OCI-LY7 (cell line): ENCODE measurements at regions not wholly inside any gene's neighbourhood (a gene's known extent, or its start where the extent isn't known, plus 50 kb on each side); places are given as distances from the start of the nearest gene placed in this dataset.

ENCODE experiments used
- BruUV-seq: library from RNA; stranded (reverse); fragments of 400-500 nt; replicated peaks from 2 replicates; lab custom pipeline; 2021; lab: Mats Ljungman, UMichigan
- CTCF ChIA-PET: fragments of 300-600 bp; sonication (Branson Sonifier 250); formaldehyde crosslinking; loops from one replicate; lab custom pipeline; 2022; ENCODE audit warnings: antibody characterized with exemption; ENCODE audit not compliant: unreplicated experiment; lab: Charles Lee
- POLR2A ChIA-PET: fragments of 300-600 bp; sonication (Branson Sonifier 250); formaldehyde crosslinking; loops from one replicate; lab custom pipeline; 2022; ENCODE audit warnings: antibody characterized with exemption; lab: Charles Lee
- DNase-seq: peaks from one replicate; pipeline ENCODE4 v3.0.0-alpha.2; 2015; ENCODE audit warnings: low spot score
- H2AFZ ChIP-seq: fragments of 200-600 bp; sonication (generic), shearing (Covaris generic); 2 replicates; pipeline ENCODE4 v1.6.1; 2014; ENCODE audit warnings: mild to moderate bottlenecking, antibody characterized with exemption, low read length, moderate library complexity
- H3K27ac ChIP-seq: fragments of 200-600 bp; sonication (generic); 2 replicates; pipeline ENCODE4 v1.5.1; 2014; ENCODE audit warnings: mixed run types, low read depth, mild to moderate bottlenecking, moderate library complexity, low read length, inconsistent platforms; ENCODE audit not compliant: poor library complexity, severe bottlenecking
- H3K36me3 ChIP-seq: fragments of 200-600 bp; sonication (generic); 2 replicates; pipeline ENCODE4 v1.6.1; 2014; ENCODE audit warnings: mild to moderate bottlenecking, antibody characterized with exemption, low read length, moderate library complexity, mixed read lengths; ENCODE audit not compliant: insufficient read depth
- H3K4me1 ChIP-seq: fragments of 200-600 bp; sonication (generic); 2 replicates; pipeline ENCODE4 v1.5.1; 2014; ENCODE audit warnings: mild to moderate bottlenecking, low read length; ENCODE audit not compliant: insufficient read depth, poor library complexity, severe bottlenecking
- H3K4me2 ChIP-seq: fragments of 200-600 bp; sonication (generic); 2 replicates; pipeline ENCODE4 v1.6.1; 2014; ENCODE audit warnings: mild to moderate bottlenecking, low read length
- H3K4me3 ChIP-seq: fragments of 200-600 bp; sonication (generic); 2 replicates; pipeline ENCODE4 v1.5.1; 2014; ENCODE audit warnings: mild to moderate bottlenecking, low read depth, low read length; ENCODE audit not compliant: poor library complexity, severe bottlenecking
- H3K79me2 ChIP-seq: fragments of 200-600 bp; sonication (generic); 2 replicates; pipeline ENCODE4 v1.6.1; 2016; ENCODE audit warnings: low read depth, mild to moderate bottlenecking, low read length, moderate library complexity, mixed read lengths; ENCODE audit not compliant: insufficient read depth
- H3K9me2 ChIP-seq: fragments of 200-600 bp; sonication (generic); 2 replicates; pipeline ENCODE4 v1.6.1; 2016; ENCODE audit warnings: mild to moderate bottlenecking, low read length, mixed read lengths; ENCODE audit not compliant: insufficient read depth
- H3K9me3 ChIP-seq: fragments of 200-600 bp; sonication (generic); 2 replicates; pipeline ENCODE4 v1.6.1; 2014; ENCODE audit warnings: mild to moderate bottlenecking, mixed run types, low read length, mixed read lengths
- H4K20me1 ChIP-seq: fragments of 200-600 bp; sonication (generic); 2 replicates; pipeline ENCODE4 v1.6.1; 2014; ENCODE audit warnings: mild to moderate bottlenecking, antibody characterized with exemption, low read length, moderate library complexity, mixed read lengths; ENCODE audit not compliant: insufficient read depth
- EZH2phosphoT487 ChIP-seq: fragments of 200-600 bp; sonication (generic); IDR thresholded peaks from 2 replicates; pipeline ENCODE4 v1.6.1; 2018; ENCODE audit warnings: low read depth, borderline replicate concordance, mild to moderate bottlenecking, mixed run types, antibody characterized with exemption, low read length, moderate library complexity, mixed read lengths
- intact Hi-C: fragments of 100-400 bp; cut with micrococcal nuclease; formaldehyde crosslinking; loops from one replicate; pipeline ENCODE4 v1.10.0; 2022; ENCODE audit not compliant: unreplicated experiment
- TF ChIP-seq, protein P1 (sequence below): fragments of 200-600 bp; sonication (generic); conservative IDR thresholded peaks from 2 replicates; pipeline ENCODE4 v1.5.1; 2014; ENCODE audit warnings: mild to moderate bottlenecking, antibody characterized with exemption, low read length, moderate library complexity, mixed read lengths

DNA sequence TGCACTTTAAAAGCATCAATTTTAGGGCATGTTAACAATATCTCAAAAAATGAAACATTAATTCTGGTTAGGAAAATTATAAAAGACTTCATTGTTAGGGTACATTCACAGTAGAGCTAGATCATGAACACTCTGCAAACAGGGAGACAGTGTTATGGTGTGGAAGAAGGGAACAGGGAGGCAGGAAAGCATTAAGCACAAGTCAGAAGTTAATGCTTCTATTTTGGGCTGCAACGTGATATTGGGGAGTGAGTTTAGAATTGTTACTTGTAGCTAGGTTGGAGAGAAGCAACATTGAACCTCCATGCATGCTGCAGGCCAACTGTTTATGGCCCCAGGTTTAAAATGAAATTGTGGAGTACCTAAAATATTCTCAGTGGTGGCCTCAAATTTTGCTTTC, 278.1 kb upstream of the NMUR2 start:
- Histone ChIP-seq H3K79me2 (no peaks in the 10 kb centered on the region), H3K9me2 (no peaks in the 10 kb centered on the region), H3K36me3 (no peaks in the 10 kb centered on the region), H2AFZ (no peak overlapping the region), H3K4me2 (no peak overlapping the region), H3K27ac (no peak overlapping the region), H3K9me3 (no peaks in the 10 kb centered on the region), H4K20me1 (no peaks in the 10 kb centered on the region), H3K4me3 (no peak overlapping the region), H3K4me1 (no peaks in the 10 kb centered on the region)
- TF ChIP-seq EZH2phosphoT487: no peak
- no TSS peak for BruUV-seq
- intact Hi-C loops: no loop called here
- CTCF ChIA-PET: no interaction called here
- POLR2A ChIA-PET: no interaction called here
- no peak for DNase-seq

GRCh38 chr5:152686931-152687330, 281.9 kb upstream of the NMUR2 start:
- TF ChIP-seq, protein P1, sequence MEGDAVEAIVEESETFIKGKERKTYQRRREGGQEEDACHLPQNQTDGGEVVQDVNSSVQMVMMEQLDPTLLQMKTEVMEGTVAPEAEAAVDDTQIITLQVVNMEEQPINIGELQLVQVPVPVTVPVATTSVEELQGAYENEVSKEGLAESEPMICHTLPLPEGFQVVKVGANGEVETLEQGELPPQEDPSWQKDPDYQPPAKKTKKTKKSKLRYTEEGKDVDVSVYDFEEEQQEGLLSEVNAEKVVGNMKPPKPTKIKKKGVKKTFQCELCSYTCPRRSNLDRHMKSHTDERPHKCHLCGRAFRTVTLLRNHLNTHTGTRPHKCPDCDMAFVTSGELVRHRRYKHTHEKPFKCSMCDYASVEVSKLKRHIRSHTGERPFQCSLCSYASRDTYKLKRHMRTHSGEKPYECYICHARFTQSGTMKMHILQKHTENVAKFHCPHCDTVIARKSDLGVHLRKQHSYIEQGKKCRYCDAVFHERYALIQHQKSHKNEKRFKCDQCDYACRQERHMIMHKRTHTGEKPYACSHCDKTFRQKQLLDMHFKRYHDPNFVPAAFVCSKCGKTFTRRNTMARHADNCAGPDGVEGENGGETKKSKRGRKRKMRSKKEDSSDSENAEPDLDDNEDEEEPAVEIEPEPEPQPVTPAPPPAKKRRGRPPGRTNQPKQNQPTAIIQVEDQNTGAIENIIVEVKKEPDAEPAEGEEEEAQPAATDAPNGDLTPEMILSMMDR: no peak
- no peak for TF ChIP-seq EZH2phosphoT487
- BruUV-seq: no TSS peak
- Histone ChIP-seq H3K4me3 (no peak overlapping the region), H3K4me1 (no peaks in the 10 kb centered on the region), H2AFZ (no peak overlapping the region), H3K27ac (no peak overlapping the region), H3K4me2 (no peak overlapping the region), H3K9me2 (no peaks in the 10 kb centered on the region), H3K36me3 (no peaks in the 10 kb centered on the region), H3K79me2 (no peaks in the 10 kb centered on the region), H3K9me3 (no peaks in the 10 kb centered on the region), H4K20me1 (no peaks in the 10 kb centered on the region)
- no peak for DNase-seq
- ChIA-PET CTCF (no interaction called here), POLR2A (no interaction called here)
- intact Hi-C loops: no loop called here

- BruUV-seq: no TSS peak
- TF ChIP-seq, protein P1: no peak
- no peak for TF ChIP-seq EZH2phosphoT487
- H3K79me2 ChIP-seq: no peaks in the 10 kb centered on the region
These were observed 283.6 kb upstream of the NMUR2 start for GRCh38 chr5:152688561-152689249.

More at GRCh38 chr5:152688561-152689249, 283.6 kb upstream of the NMUR2 start:
- H3K27ac ChIP-seq: no peak overlapping the region
- H3K9me3 ChIP-seq: no peaks in the 10 kb centered on the region
- H4K20me1 ChIP-seq: no peaks in the 10 kb centered on the region
- H2AFZ ChIP-seq: no peak overlapping the region
- ChIA-PET CTCF (no interaction called here), POLR2A (interaction anchor here (0.5 to 1.4 kb wide), 2 partner anchors 9 to 77 kb away, joined by 3 to 7 read pairs; no protein-coding TSS in a partner anchor)
- no peak overlapping the region for H3K4me2 ChIP-seq
- intact Hi-C loops: no loop called here
- H3K36me3 ChIP-seq: no peaks in the 10 kb centered on the region
- DNase-seq: no peak
- H3K4me3 ChIP-seq: no peak overlapping the region
- H3K9me2 ChIP-seq: no peaks in the 10 kb centered on the region
- no peaks in the 10 kb centered on the region for H3K4me1 ChIP-seq
